OCI-LY7 (cell line): ENCODE measurements at regions not wholly inside any gene's neighbourhood (a gene's known extent, or its start where the extent isn't known, plus 50 kb on each side); places are given as distances from the start of the nearest gene placed in this dataset.

ENCODE experiments used
- CTCF ChIP-seq: fragments of 200-600 bp; sonication (generic); conservative IDR thresholded peaks from 2 replicates; pipeline ENCODE4 v1.5.1; 2014; ENCODE audit warnings: mild to moderate bottlenecking, antibody characterized with exemption, low read length, moderate library complexity, mixed read lengths
- EZH2phosphoT487 ChIP-seq: fragments of 200-600 bp; sonication (generic); IDR thresholded peaks from 2 replicates; pipeline ENCODE4 v1.6.1; 2018; ENCODE audit warnings: low read depth, borderline replicate concordance, mild to moderate bottlenecking, mixed run types, antibody characterized with exemption, low read length, moderate library complexity, mixed read lengths

- TF ChIP-seq CTCF (no peak), EZH2phosphoT487 (no peak)
These were observed 231.5 kb downstream of the MIAT start for GRCh38 chr22:26888887-26889286.
